GM10248 (cell line): ENCODE measurements at regions not wholly inside any gene's neighbourhood (a gene's known extent, or its start where the extent isn't known, plus 50 kb on each side); places are given as distances from the start of the nearest gene placed in this dataset.

Experiments
- CTCF ChIA-PET: fragments of 300-600 bp; sonication (Branson Sonifier 250); formaldehyde crosslinking; extraction: SDS; loops from one replicate; lab custom pipeline; 2021; ENCODE audit warnings: antibody characterized with exemption; lab: Yijun Ruan, JAX
- POLR2A ChIA-PET: fragments of 350-650 bp; sonication (Branson Sonifier 250); formaldehyde crosslinking; extraction: SDS; loops from one replicate; lab custom pipeline; 2020; ENCODE audit warnings: antibody characterized with exemption; lab: Yijun Ruan, JAX
- DNase-seq: peaks from one replicate; pipeline ENCODE4 v3.0.0; 2012; ENCODE audit errors: extremely low spot score
- TF ChIP-seq, protein P1 (sequence below): IDR thresholded peaks from 2 replicates; pipeline ENCODE4 v1.5.1; 2012; ENCODE audit warnings: mild to moderate bottlenecking, low read depth; ENCODE audit errors: extremely low read depth, missing control alignments, control extremely low read depth

- TF ChIP-seq, protein P1, sequence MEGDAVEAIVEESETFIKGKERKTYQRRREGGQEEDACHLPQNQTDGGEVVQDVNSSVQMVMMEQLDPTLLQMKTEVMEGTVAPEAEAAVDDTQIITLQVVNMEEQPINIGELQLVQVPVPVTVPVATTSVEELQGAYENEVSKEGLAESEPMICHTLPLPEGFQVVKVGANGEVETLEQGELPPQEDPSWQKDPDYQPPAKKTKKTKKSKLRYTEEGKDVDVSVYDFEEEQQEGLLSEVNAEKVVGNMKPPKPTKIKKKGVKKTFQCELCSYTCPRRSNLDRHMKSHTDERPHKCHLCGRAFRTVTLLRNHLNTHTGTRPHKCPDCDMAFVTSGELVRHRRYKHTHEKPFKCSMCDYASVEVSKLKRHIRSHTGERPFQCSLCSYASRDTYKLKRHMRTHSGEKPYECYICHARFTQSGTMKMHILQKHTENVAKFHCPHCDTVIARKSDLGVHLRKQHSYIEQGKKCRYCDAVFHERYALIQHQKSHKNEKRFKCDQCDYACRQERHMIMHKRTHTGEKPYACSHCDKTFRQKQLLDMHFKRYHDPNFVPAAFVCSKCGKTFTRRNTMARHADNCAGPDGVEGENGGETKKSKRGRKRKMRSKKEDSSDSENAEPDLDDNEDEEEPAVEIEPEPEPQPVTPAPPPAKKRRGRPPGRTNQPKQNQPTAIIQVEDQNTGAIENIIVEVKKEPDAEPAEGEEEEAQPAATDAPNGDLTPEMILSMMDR: no peak
- DNase-seq: no peak
- CTCF ChIA-PET: no interaction called here
- POLR2A ChIA-PET: interaction anchor here (0.9 kb wide), 1 partner anchor 100 kb away, joined by 3 read pairs; no protein-coding TSS in a partner anchor
Observed at GRCh38 chr4:24683116-24683515, 98.8 kb upstream of the DHX15 start.

DNA sequence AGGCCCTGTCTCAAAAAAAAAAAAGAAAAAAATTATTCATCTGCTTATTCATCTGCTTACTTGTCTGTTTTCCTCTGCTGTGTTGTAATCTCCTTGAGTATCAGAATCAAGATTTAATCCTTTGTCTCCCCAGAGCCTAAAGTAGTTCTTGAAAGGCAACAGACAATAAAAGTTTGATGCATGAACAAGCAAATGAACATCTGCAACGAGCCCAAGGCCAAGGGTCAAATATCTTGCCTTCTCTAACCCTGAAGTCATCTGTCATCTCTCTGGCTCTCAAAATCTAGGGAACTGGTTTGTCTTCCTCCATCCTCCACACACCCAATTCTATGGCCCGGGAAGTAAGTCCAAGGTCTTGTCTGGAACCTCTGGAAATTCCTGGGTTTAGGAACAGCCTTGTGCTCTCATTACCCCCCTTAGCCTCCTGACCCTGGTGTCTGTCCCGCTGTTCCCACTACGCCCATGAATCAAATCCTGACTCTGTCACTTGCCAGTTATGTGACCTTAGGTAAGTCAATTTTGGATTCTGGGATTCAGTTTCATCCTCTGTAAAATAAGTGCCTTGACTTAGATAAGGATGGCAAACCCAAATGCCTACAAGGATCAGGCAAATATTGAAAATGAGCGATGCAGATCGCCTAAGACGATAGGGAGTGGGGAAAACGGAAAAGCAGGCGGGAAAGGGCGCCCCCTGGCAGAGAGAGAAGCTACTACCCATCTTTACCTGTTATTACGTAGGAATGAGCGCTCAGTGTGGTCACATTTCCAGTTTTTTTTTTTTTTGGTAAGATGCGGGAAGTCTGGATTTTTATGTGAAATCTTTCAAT lies 102.7 kb upstream of the DHX15 start:
- CTCF ChIA-PET: interaction anchor here (0.8 to 2.0 kb wide), 9 partner anchors 9 to 216 kb away, joined by 3 to 5 read pairs (median 4); no protein-coding TSS in a partner anchor
- POLR2A ChIA-PET: no interaction called here
- TF ChIP-seq, protein P1: peak; percentile 46
- DNase-seq: peak; percentile 30

GRCh38 chr4:24688453-24688852 lies 104.1 kb upstream of the DHX15 start:
- TF ChIP-seq, protein P1: no peak
- POLR2A ChIA-PET: no interaction called here
- CTCF ChIA-PET: interaction anchor here (1.1 to 2.0 kb wide), 5 partner anchors 11 to 218 kb away, joined by 3 to 5 read pairs (median 5); no protein-coding TSS in a partner anchor
- no peak for DNase-seq

DNA sequence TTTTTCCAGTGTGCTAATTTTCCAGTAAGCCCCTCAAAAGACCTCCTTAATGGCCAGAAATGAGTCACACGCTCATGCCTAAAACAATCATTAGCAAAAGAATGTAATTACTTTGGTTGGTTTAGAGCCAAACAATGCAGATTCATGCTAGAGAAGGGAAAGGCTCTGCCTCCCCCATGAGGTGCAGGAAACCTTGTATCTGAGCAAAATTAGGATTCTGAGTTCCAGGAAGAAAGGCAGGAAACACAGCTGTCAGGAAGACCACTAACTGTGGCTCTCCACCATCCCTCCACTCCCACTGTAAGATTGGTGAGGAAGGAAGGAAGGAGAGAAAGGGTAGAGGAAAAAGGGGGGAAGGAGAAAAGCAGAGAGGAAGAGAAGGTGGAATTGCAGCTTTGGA lies 104.9 kb upstream of the DHX15 start:
- CTCF ChIA-PET: interaction anchor here (0.9 to 1.4 kb wide), 4 partner anchors 13 to 201 kb away, joined by 3 to 5 read pairs (median 4); no protein-coding TSS in a partner anchor

GRCh38 chr4:24690436-24690835 lies 104.9 kb upstream of the SOD3 start:
- TF ChIP-seq, protein P1: no peak
- no peak for DNase-seq
- ChIA-PET CTCF (interaction anchor here (1.0 to 1.3 kb wide), 2 partner anchors 12 to 24 kb away, joined by 3 to 4 read pairs; no protein-coding TSS in a partner anchor), POLR2A (no interaction called here)

More for the DNA sequence above, 104.9 kb upstream of the DHX15 start:
- DNase-seq: no peak
- POLR2A ChIA-PET: no interaction called here
- TF ChIP-seq, protein P1: no peak

DNA sequence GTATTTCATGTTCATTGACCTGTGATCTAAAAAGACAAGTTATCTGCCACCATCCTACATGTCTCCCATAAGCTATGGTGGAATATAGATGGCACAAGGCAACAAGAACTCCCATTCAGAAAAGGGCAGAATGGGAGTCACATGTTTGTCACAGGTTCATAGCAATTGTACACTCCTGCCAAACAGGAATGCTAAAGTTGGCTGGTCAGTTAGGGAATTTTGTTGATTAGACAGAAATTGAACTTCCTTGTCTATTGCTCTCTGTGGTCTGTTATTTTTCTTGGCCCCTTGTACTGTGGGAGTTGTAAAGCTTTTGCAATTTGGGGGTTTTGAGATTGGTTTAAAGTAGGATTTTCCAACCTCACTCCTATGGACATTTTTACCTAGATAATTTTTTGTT lies 101.7 kb upstream of the SOD3 start:
- TF ChIP-seq, protein P1: no peak
- ChIA-PET POLR2A (no interaction called here), CTCF (no interaction called here)
- DNase-seq: no peak
